ENCODE measurements at regions not wholly inside any gene's neighbourhood (a gene's known extent, or its start where the extent isn't known, plus 50 kb on each side); places are given as distances from the start of the nearest gene placed in this dataset.

GRCh38 chr10:62587011-62587410 is 212.8 kb downstream of the ZNF365 start:
- no peak overlapping the region for H2AFZ ChIP-seq (ENCODE audit: low read length)
- H3K79me2 ChIP-seq (ENCODE audit: insufficient read depth, low read length), result no peaks in the 10 kb centered on the region
- 0 out of 2 replicates have a peak, but pooled peaks cover 4% of the 10 kb centered on the region for H3K9me3 ChIP-seq (ENCODE audit: low read length)
- no peaks in the 10 kb centered on the region for H3F3A ChIP-seq (ENCODE audit: insufficient read depth, low read length)
- no peak overlapping the region for H3K27ac ChIP-seq (ENCODE audit: low read depth, low read length, poor library complexity, severe bottlenecking)
- no peaks in the 10 kb centered on the region for H3K4me1 ChIP-seq (ENCODE audit: insufficient read depth, low read length, severe bottlenecking)
- no peak overlapping the region for H3K4me2 ChIP-seq (ENCODE audit: low read length)
- H4K20me1 ChIP-seq (ENCODE audit: insufficient read depth, low read length), result no peaks in the 10 kb centered on the region
- no peaks in the 10 kb centered on the region for H3K9me2 ChIP-seq (ENCODE audit: low read depth, low read length)
- TF ChIP-seq EZH2 (IDR thresholded peaks at IDR 0.05; ENCODE audit: borderline replicate concordance, low read length), result no peak
- TF ChIP-seq, protein P1, sequence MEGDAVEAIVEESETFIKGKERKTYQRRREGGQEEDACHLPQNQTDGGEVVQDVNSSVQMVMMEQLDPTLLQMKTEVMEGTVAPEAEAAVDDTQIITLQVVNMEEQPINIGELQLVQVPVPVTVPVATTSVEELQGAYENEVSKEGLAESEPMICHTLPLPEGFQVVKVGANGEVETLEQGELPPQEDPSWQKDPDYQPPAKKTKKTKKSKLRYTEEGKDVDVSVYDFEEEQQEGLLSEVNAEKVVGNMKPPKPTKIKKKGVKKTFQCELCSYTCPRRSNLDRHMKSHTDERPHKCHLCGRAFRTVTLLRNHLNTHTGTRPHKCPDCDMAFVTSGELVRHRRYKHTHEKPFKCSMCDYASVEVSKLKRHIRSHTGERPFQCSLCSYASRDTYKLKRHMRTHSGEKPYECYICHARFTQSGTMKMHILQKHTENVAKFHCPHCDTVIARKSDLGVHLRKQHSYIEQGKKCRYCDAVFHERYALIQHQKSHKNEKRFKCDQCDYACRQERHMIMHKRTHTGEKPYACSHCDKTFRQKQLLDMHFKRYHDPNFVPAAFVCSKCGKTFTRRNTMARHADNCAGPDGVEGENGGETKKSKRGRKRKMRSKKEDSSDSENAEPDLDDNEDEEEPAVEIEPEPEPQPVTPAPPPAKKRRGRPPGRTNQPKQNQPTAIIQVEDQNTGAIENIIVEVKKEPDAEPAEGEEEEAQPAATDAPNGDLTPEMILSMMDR (IDR thresholded peaks at IDR 0.05; ENCODE audit: low read length), result no peak
- H3K9ac ChIP-seq (ENCODE audit: low read length), result no peak overlapping the region
- no peaks in the 10 kb centered on the region; the same call in 1 of the 2 replicates for H3K36me3 ChIP-seq (ENCODE audit: insufficient read depth, low read length)
- no peaks in the 10 kb centered on the region for H3K27me3 ChIP-seq (ENCODE audit: insufficient read depth, low read length)
- no peak overlapping the region for H3K4me3 ChIP-seq (ENCODE audit: low read depth, low read length, poor library complexity, severe bottlenecking)

- Histone ChIP-seq H3K4me3 (ENCODE audit: low read depth, low read length, poor library complexity, severe bottlenecking) (no peak overlapping the region), H3K9me2 (ENCODE audit: low read depth, low read length) (no peaks in the 10 kb centered on the region), H3F3A (ENCODE audit: insufficient read depth, low read length) (no peaks in the 10 kb centered on the region), H3K79me2 (ENCODE audit: insufficient read depth, low read length) (no peaks in the 10 kb centered on the region), H3K4me1 (ENCODE audit: insufficient read depth, low read length, severe bottlenecking) (no peaks in the 10 kb centered on the region), H3K36me3 (ENCODE audit: insufficient read depth, low read length) (no peaks in the 10 kb centered on the region; the same call in 1 of the 2 replicates), H4K20me1 (ENCODE audit: insufficient read depth, low read length) (no peaks in the 10 kb centered on the region), H3K4me2 (ENCODE audit: low read length) (no peak overlapping the region), H3K9me3 (ENCODE audit: low read length) (0 out of 2 replicates have a peak, but pooled peaks cover 4% of the 10 kb centered on the region), H3K27ac (ENCODE audit: low read depth, low read length, poor library complexity, severe bottlenecking) (no peak overlapping the region), H3K27me3 (ENCODE audit: insufficient read depth, low read length) (no peaks in the 10 kb centered on the region), H3K9ac (ENCODE audit: low read length) (no peak overlapping the region), H2AFZ (ENCODE audit: low read length) (no peak overlapping the region)
- no peak for TF ChIP-seq EZH2 (IDR thresholded peaks at IDR 0.05; ENCODE audit: borderline replicate concordance, low read length)
- TF ChIP-seq, protein P1 (IDR thresholded peaks at IDR 0.05; ENCODE audit: low read length), result no peak
Observed at GRCh38 chr10:62588116-62588515, 213.9 kb downstream of the ZNF365 start.

GRCh38 chr10:62589689-62590088 is 214.8 kb upstream of the ADO start:
- no peaks in the 10 kb centered on the region for H3K27me3 ChIP-seq (ENCODE audit: insufficient read depth, low read length)
- no peaks in the 10 kb centered on the region for H3K9me2 ChIP-seq (ENCODE audit: low read depth, low read length)
- H2AFZ ChIP-seq (ENCODE audit: low read length), result no peak overlapping the region
- H3K9ac ChIP-seq (ENCODE audit: low read length), result no peak overlapping the region
- H3K4me3 ChIP-seq (ENCODE audit: low read depth, low read length, poor library complexity, severe bottlenecking), result no peak overlapping the region
- H3F3A ChIP-seq (ENCODE audit: insufficient read depth, low read length), result no peaks in the 10 kb centered on the region
- no peak overlapping the region for H3K27ac ChIP-seq (ENCODE audit: low read depth, low read length, poor library complexity, severe bottlenecking)
- no peaks in the 10 kb centered on the region for H4K20me1 ChIP-seq (ENCODE audit: insufficient read depth, low read length)
- H3K4me1 ChIP-seq (ENCODE audit: insufficient read depth, low read length, severe bottlenecking), result peaks cover 4% of the 10 kb centered on the region
- no peaks in the 10 kb centered on the region for H3K79me2 ChIP-seq (ENCODE audit: insufficient read depth, low read length)
- no peaks in the 10 kb centered on the region; the same call in 1 of the 2 replicates for H3K36me3 ChIP-seq (ENCODE audit: insufficient read depth, low read length)
- 0 out of 2 replicates have a peak, but pooled peaks cover 4% of the 10 kb centered on the region for H3K9me3 ChIP-seq (ENCODE audit: low read length)
- TF ChIP-seq, protein P1 (IDR thresholded peaks at IDR 0.05; ENCODE audit: low read length), result no peak
- TF ChIP-seq EZH2 (IDR thresholded peaks at IDR 0.05; ENCODE audit: borderline replicate concordance, low read length), result no peak
- H3K4me2 ChIP-seq (ENCODE audit: low read length), result no peak overlapping the region

Measured in OCI-LY1 (cell line).